ENCODE measurements at regions not wholly inside any gene's neighbourhood (a gene's known extent, or its start where the extent isn't known, plus 50 kb on each side); places are given as distances from the start of the nearest gene placed in this dataset.
A peak's percentile ranks its signal among the peaks of the same experiment; 100 is the strongest.

- peaks cover 0 to 3% of the 10 kb centered on the region in 2 experiments for H3K4me1 ChIP-seq (ENCODE audit: control insufficient read depth in 1 of 2, insufficient read depth in 2 of 2, low read length in 2 of 2)
- H2BK12ac ChIP-seq (ENCODE audit: low read length): no peak overlapping the region
- H3K27ac ChIP-seq (ENCODE audit: low read depth, low read length): no peak overlapping the region
- no CpG with 5 or more reads among the region's 1 CpG for WGBS (ENCODE audit: extremely low coverage, insufficient coverage, insufficient read length)
- no peaks in the 10 kb centered on the region for H3K9me3 ChIP-seq (ENCODE audit: insufficient read depth, low read depth, low read length)
- H3K4me3 ChIP-seq (ENCODE audit: low read depth, low read length): no peak overlapping the region
- H3K14ac ChIP-seq (ENCODE audit: low read length): no peak overlapping the region
- H3K79me1 ChIP-seq (ENCODE audit: low read length): no peaks in the 10 kb centered on the region
- H3K79me2 ChIP-seq (ENCODE audit: control insufficient read depth, insufficient read depth, low read length, poor library complexity): no peaks in the 10 kb centered on the region
- H3K27me3 ChIP-seq (ENCODE audit: insufficient read depth, low read length): no peaks in the 10 kb centered on the region
- no peak overlapping the region for H3K18ac ChIP-seq (ENCODE audit: low read length)
- DNase-seq: no peak
- H2BK5ac ChIP-seq (ENCODE audit: low read depth, low read length, poor library complexity): no peak overlapping the region
- H3K4me2 ChIP-seq (ENCODE audit: low read length): no peak overlapping the region
- H4K91ac ChIP-seq (ENCODE audit: low read depth, low read length): no peak overlapping the region
- no peak overlapping the region for H2AK5ac ChIP-seq (ENCODE audit: low read length)
- no peak overlapping the region for H3K23ac ChIP-seq (ENCODE audit: low read length)
- H4K8ac ChIP-seq (ENCODE audit: low read depth, low read length): no peak overlapping the region
- no peak overlapping the region for H2AFZ ChIP-seq (ENCODE audit: insufficient read depth, low read length, poor library complexity)
- H2BK120ac ChIP-seq (ENCODE audit: insufficient read depth, low read length, poor library complexity): no peak overlapping the region
- H3K9ac ChIP-seq (ENCODE audit: low read length): no peak overlapping the region
- no peak overlapping the region for H3K4ac ChIP-seq (ENCODE audit: low read depth, low read length)
- H3K36me3 ChIP-seq (ENCODE audit: control insufficient read depth in 1 of 2, insufficient read depth in 2 of 2, low read length in 2 of 2): no peaks in the 10 kb centered on the region
- H4K12ac ChIP-seq (ENCODE audit: low read depth, low read length): no peak overlapping the region
Observed at GRCh38 chr3:177567833-177568232, 370.6 kb upstream of the TBL1XR1 start.

DNA sequence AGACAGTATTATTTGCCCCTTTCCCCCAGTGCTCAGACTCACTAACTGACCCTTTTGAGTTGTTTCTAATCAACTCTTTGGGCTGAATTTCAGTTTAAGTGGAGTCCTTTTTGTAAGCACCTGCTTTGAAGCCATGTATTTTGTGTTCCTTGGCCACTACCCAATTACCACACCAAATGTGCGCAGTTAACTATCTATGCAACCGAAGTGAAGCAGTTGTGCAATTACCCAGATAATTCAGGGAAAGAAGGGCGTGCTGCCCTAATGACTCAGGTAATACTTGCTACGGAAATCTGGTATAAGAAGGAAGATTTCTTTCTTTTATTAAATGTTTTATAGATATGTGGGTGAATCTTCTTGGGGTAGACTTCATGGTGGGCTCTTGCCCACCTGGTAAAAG lies 371.9 kb upstream of the TBL1XR1 start:
- no peak overlapping the region for H3K4ac ChIP-seq (ENCODE audit: low read depth, low read length)
- no peak overlapping the region for H2BK5ac ChIP-seq (ENCODE audit: low read depth, low read length, poor library complexity)
- peak in 1 of 2 donors; percentile 16 for DNase-seq
- H3K79me1 ChIP-seq (ENCODE audit: low read length): no peaks in the 10 kb centered on the region
- H4K8ac ChIP-seq (ENCODE audit: low read depth, low read length): no peak overlapping the region
- no peak overlapping the region for H2BK12ac ChIP-seq (ENCODE audit: low read length)
- H3K36me3 ChIP-seq (ENCODE audit: control insufficient read depth in 1 of 2, insufficient read depth in 2 of 2, low read length in 2 of 2): no peaks in the 10 kb centered on the region
- H3K9ac ChIP-seq (ENCODE audit: low read length): no peak overlapping the region
- H3K27me3 ChIP-seq (ENCODE audit: insufficient read depth, low read length): no peaks in the 10 kb centered on the region
- H2AK5ac ChIP-seq (ENCODE audit: low read length): no peak overlapping the region
- H4K91ac ChIP-seq (ENCODE audit: low read depth, low read length): no peak overlapping the region
- no peak overlapping the region for H3K14ac ChIP-seq (ENCODE audit: low read length)
- H3K4me1 ChIP-seq (ENCODE audit: control insufficient read depth in 1 of 2, insufficient read depth in 2 of 2, low read length in 2 of 2): peaks cover 0 to 3% of the 10 kb centered on the region in 2 experiments
- H3K9me3 ChIP-seq (ENCODE audit: insufficient read depth, low read depth, low read length): no peaks in the 10 kb centered on the region
- no peak overlapping the region for H4K12ac ChIP-seq (ENCODE audit: low read depth, low read length)
- H3K4me3 ChIP-seq (ENCODE audit: low read depth, low read length): no peak overlapping the region
- no peak overlapping the region for H2AFZ ChIP-seq (ENCODE audit: insufficient read depth, low read length, poor library complexity)
- no peak overlapping the region for H3K4me2 ChIP-seq (ENCODE audit: low read length)
- no peak overlapping the region for H3K18ac ChIP-seq (ENCODE audit: low read length)
- no CpG with 5 or more reads among the region's 4 CpGs for WGBS (ENCODE audit: extremely low coverage, insufficient coverage, insufficient read length)
- H3K79me2 ChIP-seq (ENCODE audit: control insufficient read depth, insufficient read depth, low read length, poor library complexity): no peaks in the 10 kb centered on the region
- no peak overlapping the region for H3K27ac ChIP-seq (ENCODE audit: low read depth, low read length)
- H2BK120ac ChIP-seq (ENCODE audit: insufficient read depth, low read length, poor library complexity): no peak overlapping the region
- H3K23ac ChIP-seq (ENCODE audit: low read length): no peak overlapping the region

GRCh38 chr3:177569875-177570657 lies 372.8 kb upstream of the TBL1XR1 start:
- H3K23ac ChIP-seq (ENCODE audit: low read length): no peak overlapping the region
- no peaks in the 10 kb centered on the region for H3K9me3 ChIP-seq (ENCODE audit: insufficient read depth, low read depth, low read length)
- no peaks in the 10 kb centered on the region for H3K27me3 ChIP-seq (ENCODE audit: insufficient read depth, low read length)
- H3K18ac ChIP-seq (ENCODE audit: low read length): no peak overlapping the region
- no peak overlapping the region for H3K4me3 ChIP-seq (ENCODE audit: low read depth, low read length)
- no peaks in the 10 kb centered on the region for H3K79me1 ChIP-seq (ENCODE audit: low read length)
- H3K4ac ChIP-seq (ENCODE audit: low read depth, low read length): no peak overlapping the region
- H3K9ac ChIP-seq (ENCODE audit: low read length): no peak overlapping the region
- no peak overlapping the region for H3K4me2 ChIP-seq (ENCODE audit: low read length)
- no peak overlapping the region for H3K27ac ChIP-seq (ENCODE audit: low read depth, low read length)
- H2BK5ac ChIP-seq (ENCODE audit: low read depth, low read length, poor library complexity): no peak overlapping the region
- H4K91ac ChIP-seq (ENCODE audit: low read depth, low read length): no peak overlapping the region
- H4K8ac ChIP-seq (ENCODE audit: low read depth, low read length): no peak overlapping the region
- H2BK120ac ChIP-seq (ENCODE audit: insufficient read depth, low read length, poor library complexity): no peak overlapping the region
- no peak for DNase-seq
- H4K12ac ChIP-seq (ENCODE audit: low read depth, low read length): no peak overlapping the region
- H3K14ac ChIP-seq (ENCODE audit: low read length): no peak overlapping the region
- H2AK5ac ChIP-seq (ENCODE audit: low read length): no peak overlapping the region
- no peaks in the 10 kb centered on the region for H3K79me2 ChIP-seq (ENCODE audit: control insufficient read depth, insufficient read depth, low read length, poor library complexity)
- H2AFZ ChIP-seq (ENCODE audit: insufficient read depth, low read length, poor library complexity): no peak overlapping the region
- H3K36me3 ChIP-seq (ENCODE audit: control insufficient read depth in 1 of 2, insufficient read depth in 2 of 2, low read length in 2 of 2): no peaks in the 10 kb centered on the region
- peaks cover 0 to 3% of the 10 kb centered on the region in 2 experiments for H3K4me1 ChIP-seq (ENCODE audit: control insufficient read depth in 1 of 2, insufficient read depth in 2 of 2, low read length in 2 of 2)
- H2BK12ac ChIP-seq (ENCODE audit: low read length): peak overlapping the region; percentile 11
- WGBS (ENCODE audit: extremely low coverage, insufficient coverage, insufficient read length): no CpG with 5 or more reads among the region's 4 CpGs

DNA sequence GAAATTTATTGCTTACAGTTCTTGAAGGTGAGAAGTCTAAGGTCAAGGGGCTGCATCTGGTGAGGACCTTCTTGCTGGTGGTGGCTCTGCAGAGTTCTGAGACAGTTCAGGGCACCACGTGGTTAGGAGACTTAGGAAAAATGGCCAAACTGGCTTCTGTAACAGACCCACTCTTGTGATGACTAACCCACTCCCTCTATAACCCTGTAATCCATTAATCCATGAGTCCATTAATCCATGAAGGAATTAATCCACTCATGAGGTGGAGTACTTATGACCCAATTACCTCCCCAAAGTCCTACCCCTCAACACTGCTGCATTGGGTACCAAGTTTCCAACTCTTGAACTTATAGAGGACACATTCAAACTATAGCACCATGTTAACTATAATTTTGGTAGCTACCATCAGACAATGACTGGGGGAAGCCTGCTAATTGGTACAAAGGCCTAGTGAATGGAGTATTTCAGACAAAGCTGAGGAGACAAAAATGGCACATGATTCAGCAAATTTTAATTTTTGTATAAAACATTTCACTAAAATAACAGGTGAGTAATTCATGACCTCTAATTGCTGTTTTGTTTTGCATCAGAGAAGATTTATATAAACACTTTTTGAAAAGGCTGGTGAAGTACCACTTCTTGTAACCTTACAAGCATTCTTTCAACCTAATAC lies 374.1 kb upstream of the TBL1XR1 start:
- Histone ChIP-seq H3K4me1 (ENCODE audit: control insufficient read depth in 1 of 2, insufficient read depth in 2 of 2, low read length in 2 of 2) (no peaks in the 10 kb centered on the region), H3K9me3 (ENCODE audit: insufficient read depth, low read depth, low read length) (no peaks in the 10 kb centered on the region), H3K36me3 (ENCODE audit: control insufficient read depth in 1 of 2, insufficient read depth in 2 of 2, low read length in 2 of 2) (no peaks in the 10 kb centered on the region), H2AFZ (ENCODE audit: insufficient read depth, low read length, poor library complexity) (no peak overlapping the region), H3K4me2 (ENCODE audit: low read length) (no peak overlapping the region), H3K9ac (ENCODE audit: low read length) (no peak overlapping the region), H3K4me3 (ENCODE audit: low read depth, low read length) (no peak overlapping the region), H3K27ac (ENCODE audit: low read depth, low read length) (no peak overlapping the region), H3K23ac (ENCODE audit: low read length) (no peak overlapping the region), H4K12ac (ENCODE audit: low read depth, low read length) (no peak overlapping the region), H3K14ac (ENCODE audit: low read length) (no peak overlapping the region), H2AK5ac (ENCODE audit: low read length) (no peak overlapping the region), H3K79me1 (ENCODE audit: low read length) (no peaks in the 10 kb centered on the region), H3K79me2 (ENCODE audit: control insufficient read depth, insufficient read depth, low read length, poor library complexity) (no peaks in the 10 kb centered on the region), H3K18ac (ENCODE audit: low read length) (no peak overlapping the region), H3K4ac (ENCODE audit: low read depth, low read length) (no peak overlapping the region), H2BK5ac (ENCODE audit: low read depth, low read length, poor library complexity) (no peak overlapping the region), H3K27me3 (ENCODE audit: insufficient read depth, low read length) (no peaks in the 10 kb centered on the region), H4K91ac (ENCODE audit: low read depth, low read length) (no peak overlapping the region), H4K8ac (ENCODE audit: low read depth, low read length) (no peak overlapping the region), H2BK12ac (ENCODE audit: low read length) (no peak overlapping the region), H2BK120ac (ENCODE audit: insufficient read depth, low read length, poor library complexity) (no peak overlapping the region)
- WGBS (ENCODE audit: extremely low coverage, insufficient coverage, insufficient read length): no CpG with 5 or more reads among the region's 1 CpG
- no peak for DNase-seq

Data from trophoblast cell (in vitro differentiated cells and primary cell).